ENCODE measurements at regions not wholly inside any gene's neighbourhood (a gene's known extent, or its start where the extent isn't known, plus 50 kb on each side); places are given as distances from the start of the nearest gene placed in this dataset.
"Not testable (repeated sequence)": the region's sequence is repeated elsewhere in the genome, so short reads cannot be mapped to it uniquely, and the experiment has no call there.

- DNase-seq (ENCODE audit: low read depth in 4 of 4, low spot score in 3 of 4), result peak in 1 of 4 donors; percentile 74
Observed at GRCh38 chr20:58579819-58580473, 64.7 kb upstream of the APCDD1L start.

- DNase-seq (ENCODE audit: low read depth in 4 of 4, low spot score in 3 of 4), result no peak
Observed at GRCh38 chr20:58579069-58579818, 64.0 kb upstream of the APCDD1L start.

- DNase-seq (ENCODE audit: low read depth in 4 of 4, low spot score in 3 of 4), result no peak
Observed at GRCh38 chr20:58577871-58578598, 62.8 kb upstream of the APCDD1L start.

- DNase-seq (ENCODE audit: low read depth in 4 of 4, low spot score in 3 of 4), result no peak
Observed at GRCh38 chr20:58577139-58577806, 62.1 kb upstream of the APCDD1L start.

GRCh38 chr20:58576603-58576970 lies 61.4 kb upstream of the APCDD1L start:
- DNase-seq (ENCODE audit: low read depth in 4 of 4, low spot score in 3 of 4), result no peak

- DNase-seq (ENCODE audit: low read depth in 4 of 4, low spot score in 3 of 4), result no peak
Observed at GRCh38 chr20:58575776-58576602, 60.8 kb upstream of the APCDD1L start.

- DNase-seq (ENCODE audit: low read depth in 4 of 4, low spot score in 3 of 4), result no peak
Observed at GRCh38 chr20:58574469-58574868, 59.3 kb upstream of the APCDD1L start.

- DNase-seq (ENCODE audit: low read depth in 4 of 4, low spot score in 3 of 4), result no peak
Observed at GRCh38 chr20:58573986-58574385, 58.8 kb upstream of the APCDD1L start.

- DNase-seq (ENCODE audit: low read depth in 4 of 4, low spot score in 3 of 4), result no peak
Observed at GRCh38 chr20:58573257-58573656, 58.1 kb upstream of the APCDD1L start.

GRCh38 chr20:58572428-58572763 lies 57.2 kb upstream of the APCDD1L start:
- DNase-seq (ENCODE audit: low read depth in 4 of 4, low spot score in 3 of 4), result not testable (repeated sequence)

- DNase-seq (ENCODE audit: low read depth in 4 of 4, low spot score in 3 of 4), result peak in 1 of 4 donors; percentile 84
Observed at GRCh38 chr20:58571693-58572427, 56.7 kb upstream of the APCDD1L start.

GRCh38 chr20:58571356-58571692 lies 56.1 kb upstream of the APCDD1L start:
- no peak for DNase-seq (ENCODE audit: low read depth in 4 of 4, low spot score in 3 of 4)

- DNase-seq (ENCODE audit: low read depth in 4 of 4, low spot score in 3 of 4), result no peak
Observed at GRCh38 chr20:58570204-58570859, 55.1 kb upstream of the APCDD1L start.

GRCh38 chr20:58569241-58570125 lies 54.3 kb upstream of the APCDD1L start:
- no peak for DNase-seq (ENCODE audit: low read depth in 4 of 4, low spot score in 3 of 4)

GRCh38 chr20:58568483-58569240 lies 53.5 kb upstream of the APCDD1L start:
- no peak for DNase-seq (ENCODE audit: low read depth in 4 of 4, low spot score in 3 of 4)

- DNase-seq (ENCODE audit: low read depth in 4 of 4, low spot score in 3 of 4), result no peak
Observed at GRCh38 chr20:58568126-58568482, 52.9 kb upstream of the APCDD1L start.

GRCh38 chr20:58567437-58567836 lies 52.2 kb upstream of the APCDD1L start:
- DNase-seq (ENCODE audit: low read depth in 4 of 4, low spot score in 3 of 4), result no peak

GRCh38 chr20:58566981-58567380 lies 51.8 kb upstream of the APCDD1L start:
- no peak for DNase-seq (ENCODE audit: low read depth in 4 of 4, low spot score in 3 of 4)

Data from left renal pelvis (tissue), 4 donors.